NCI-H82 (cell line): ENCODE measurements at regions not wholly inside any gene's neighbourhood (a gene's known extent, or its start where the extent isn't known, plus 50 kb on each side); places are given as distances from the start of the nearest gene placed in this dataset.
"Not testable (repeated sequence)": the region's sequence is repeated elsewhere in the genome, so short reads cannot be mapped to it uniquely, and the experiment has no call there.

ENCODE experiments used
- DNase-seq: peaks from one replicate; lab custom pipeline; 2025; lab: John Stamatoyannopoulos, UW

GRCh38 chr16:76984196-76984595 lies 206.8 kb upstream of the MON1B start:
- no peak for DNase-seq

- DNase-seq = no peak
These were observed 205.5 kb upstream of the MON1B start for GRCh38 chr16:76985392-76986045.

- no peak for DNase-seq
These were observed 202.5 kb upstream of the MON1B start for GRCh38 chr16:76988526-76988925.

GRCh38 chr16:77002644-77003043 lies 188.3 kb upstream of the MON1B start:
- DNase-seq = no peak

GRCh38 chr16:77009453-77009852 lies 181.5 kb upstream of the MON1B start:
- DNase-seq = no peak

GRCh38 chr16:77014441-77014840 lies 176.5 kb upstream of the MON1B start:
- no peak for DNase-seq

- no peak for DNase-seq
These were observed 160.4 kb upstream of the MON1B start for GRCh38 chr16:77030600-77030999.

GRCh38 chr16:77033516-77033915 lies 157.5 kb upstream of the MON1B start:
- no peak for DNase-seq

GRCh38 chr16:77035361-77035760 lies 155.6 kb upstream of the MON1B start:
- DNase-seq = no peak

- DNase-seq = no peak
These were observed 153.2 kb upstream of the MON1B start for GRCh38 chr16:77037696-77038347.

- DNase-seq = no peak
These were observed 149.5 kb upstream of the MON1B start for GRCh38 chr16:77041468-77041867.

GRCh38 chr16:77043076-77043475 lies 147.9 kb upstream of the MON1B start:
- DNase-seq = peak; percentile 50

GRCh38 chr16:77046206-77046605 lies 144.8 kb upstream of the MON1B start:
- no peak for DNase-seq

GRCh38 chr16:77048085-77048484 lies 142.9 kb upstream of the MON1B start:
- no peak for DNase-seq

- no peak for DNase-seq
These were observed 141.4 kb upstream of the MON1B start for GRCh38 chr16:77049577-77049976.

- DNase-seq = not testable (repeated sequence)
These were observed 134.4 kb upstream of the MON1B start for GRCh38 chr16:77056597-77056996.

- no peak for DNase-seq
These were observed 133.7 kb upstream of the MON1B start for GRCh38 chr16:77057161-77057774.

GRCh38 chr16:77059446-77059845 lies 131.5 kb upstream of the MON1B start:
- DNase-seq = no peak

- DNase-seq = no peak
These were observed 130.4 kb upstream of the MON1B start for GRCh38 chr16:77060614-77061013.

- peak; percentile 1 for DNase-seq
These were observed 127.9 kb upstream of the MON1B start for GRCh38 chr16:77062878-77063675.

- no peak for DNase-seq
These were observed 127.3 kb upstream of the MON1B start for GRCh38 chr16:77063676-77064016.

GRCh38 chr16:77064037-77064436 lies 127.0 kb upstream of the MON1B start:
- no peak for DNase-seq
